ENCODE measurements at regions not wholly inside any gene's neighbourhood (a gene's known extent, or its start where the extent isn't known, plus 50 kb on each side); places are given as distances from the start of the nearest gene placed in this dataset.
"Not testable (repeated sequence)": the region's sequence is repeated elsewhere in the genome, so short reads cannot be mapped to it uniquely, and the experiment has no call there.

GRCh38 chr7:65576370-65576769 lies 202.7 kb downstream of the ZNF92 start:
- H2BK120ac ChIP-seq (ENCODE audit: low read depth, low read length); H2BK20ac ChIP-seq (ENCODE audit: low read depth, low read length); intact Hi-C loops (cut with micrococcal nuclease); H4K91ac ChIP-seq (ENCODE audit: insufficient read depth, low read depth, low read length); H3K23ac ChIP-seq (ENCODE audit: low read depth, low read length); H3K4me2 ChIP-seq (ENCODE audit: low read depth, low read length); H3K4ac ChIP-seq (ENCODE audit: low read depth, low read length); in situ Hi-C loops (cut with MboI; ENCODE audit: low sequenced_read_pairs); BruUV-seq (replicated peaks); H3K9me3 ChIP-seq (ENCODE audit: control insufficient read depth, insufficient read depth, low read length); H3K27ac ChIP-seq (ENCODE audit: insufficient read depth, low read length); H2AK5ac ChIP-seq (ENCODE audit: low read depth, low read length); POLR2A ChIA-PET (ENCODE audit: unreplicated experiment); H3K9ac ChIP-seq (ENCODE audit: low read depth, low read length); H2AFZ ChIP-seq (replicated peaks; ENCODE audit: low read length, poor library complexity); H4K5ac ChIP-seq (ENCODE audit: low read depth, low read length); H2BK5ac ChIP-seq (ENCODE audit: low read depth, low read length, poor library complexity, severe bottlenecking); H3K4me3 ChIP-seq (ENCODE audit: insufficient read depth, low read depth, low read length); H2BK15ac ChIP-seq (ENCODE audit: low read depth, low read length); dilution Hi-C loops (cut with HindIII; ENCODE audit: low sequenced_read_pairs, unreplicated experiment); H4K20me1 ChIP-seq (ENCODE audit: insufficient read depth, low read length); H3K56ac ChIP-seq (ENCODE audit: extremely low read depth, insufficient read depth, low read length); H4K8ac ChIP-seq (ENCODE audit: low read depth in 2 of 2, low read length in 2 of 2); H3K36me3 ChIP-seq (ENCODE audit: control insufficient read depth, insufficient read depth, low read length); H3K4me1 ChIP-seq (ENCODE audit: control insufficient read depth, insufficient read depth, low read length); ATAC-seq (ENCODE audit: low read depth); CTCF ChIA-PET; H3K18ac ChIP-seq (ENCODE audit: low read depth, low read length); H3K79me1 ChIP-seq (ENCODE audit: low read depth in 1 of 2, low read length in 2 of 2); H3K27me3 ChIP-seq (ENCODE audit: control insufficient read depth, insufficient read depth, low read length); H2AK9ac ChIP-seq (replicated peaks; ENCODE audit: low read depth, low read length, poor library complexity); DNase-seq; H3K9me1 ChIP-seq (ENCODE audit: insufficient read depth, low read length); H3K14ac ChIP-seq (replicated peaks; ENCODE audit: low read depth, low read length): not testable (repeated sequence)
- WGBS, 2 experiments (ENCODE audit: extremely low coverage in 2 of 2, insufficient read length in 1 of 2), result no CpG with 5 or more reads among the region's 1 CpG

- H3K4me1 ChIP-seq (ENCODE audit: control insufficient read depth, insufficient read depth, low read length); in situ Hi-C loops (cut with MboI; ENCODE audit: low sequenced_read_pairs); POLR2A ChIA-PET (ENCODE audit: unreplicated experiment); H4K8ac ChIP-seq (ENCODE audit: low read depth in 2 of 2, low read length in 2 of 2); H4K20me1 ChIP-seq (ENCODE audit: insufficient read depth, low read length); H4K5ac ChIP-seq (ENCODE audit: low read depth, low read length); H3K4ac ChIP-seq (ENCODE audit: low read depth, low read length); CTCF ChIA-PET; H2AK5ac ChIP-seq (ENCODE audit: low read depth, low read length); H3K79me1 ChIP-seq (ENCODE audit: low read depth in 1 of 2, low read length in 2 of 2); H3K4me2 ChIP-seq (ENCODE audit: low read depth, low read length); H3K36me3 ChIP-seq (ENCODE audit: control insufficient read depth, insufficient read depth, low read length); H2BK120ac ChIP-seq (ENCODE audit: low read depth, low read length); H3K9me1 ChIP-seq (ENCODE audit: insufficient read depth, low read length); H2AK9ac ChIP-seq (replicated peaks; ENCODE audit: low read depth, low read length, poor library complexity); H3K27me3 ChIP-seq (ENCODE audit: control insufficient read depth, insufficient read depth, low read length); BruUV-seq (replicated peaks); H3K9ac ChIP-seq (ENCODE audit: low read depth, low read length); H2AFZ ChIP-seq (replicated peaks; ENCODE audit: low read length, poor library complexity); H4K91ac ChIP-seq (ENCODE audit: insufficient read depth, low read depth, low read length); H2BK20ac ChIP-seq (ENCODE audit: low read depth, low read length); DNase-seq; H3K27ac ChIP-seq (ENCODE audit: insufficient read depth, low read length); H3K14ac ChIP-seq (replicated peaks; ENCODE audit: low read depth, low read length); ATAC-seq (ENCODE audit: low read depth); intact Hi-C loops (cut with micrococcal nuclease); H3K18ac ChIP-seq (ENCODE audit: low read depth, low read length); H2BK5ac ChIP-seq (ENCODE audit: low read depth, low read length, poor library complexity, severe bottlenecking); dilution Hi-C loops (cut with HindIII; ENCODE audit: low sequenced_read_pairs, unreplicated experiment); H3K9me3 ChIP-seq (ENCODE audit: control insufficient read depth, insufficient read depth, low read length); H2BK15ac ChIP-seq (ENCODE audit: low read depth, low read length); H3K56ac ChIP-seq (ENCODE audit: extremely low read depth, insufficient read depth, low read length); H3K4me3 ChIP-seq (ENCODE audit: insufficient read depth, low read depth, low read length); H3K23ac ChIP-seq (ENCODE audit: low read depth, low read length): not testable (repeated sequence)
- WGBS, 2 experiments (ENCODE audit: extremely low coverage in 2 of 2, insufficient read length in 1 of 2), result no CpG with 5 or more reads among the region's 2 CpGs
Measured at GRCh38 chr7:65582518-65583119, 209.0 kb downstream of the ZNF92 start.

Data from IMR-90 (cell line).